GM12891 (cell line): ENCODE measurements at regions not wholly inside any gene's neighbourhood (a gene's known extent, or its start where the extent isn't known, plus 50 kb on each side); places are given as distances from the start of the nearest gene placed in this dataset.

ENCODE experiments used
- POLR2A ChIP-seq: IDR thresholded peaks from 2 replicates; pipeline ENCODE4 v1.6.1; 2011; ENCODE audit warnings: low read depth, low read length, control low read depth
- POU2F2 ChIP-seq: IDR thresholded peaks from 2 replicates; pipeline ENCODE4 v1.6.1; 2011; ENCODE audit warnings: low read depth, mild to moderate bottlenecking, control low read depth, low read length, moderate library complexity
- SPI1 ChIP-seq: IDR thresholded peaks from 2 replicates; pipeline ENCODE4 v1.6.1; 2011; ENCODE audit warnings: low read depth, low read length, control low read depth

DNA sequence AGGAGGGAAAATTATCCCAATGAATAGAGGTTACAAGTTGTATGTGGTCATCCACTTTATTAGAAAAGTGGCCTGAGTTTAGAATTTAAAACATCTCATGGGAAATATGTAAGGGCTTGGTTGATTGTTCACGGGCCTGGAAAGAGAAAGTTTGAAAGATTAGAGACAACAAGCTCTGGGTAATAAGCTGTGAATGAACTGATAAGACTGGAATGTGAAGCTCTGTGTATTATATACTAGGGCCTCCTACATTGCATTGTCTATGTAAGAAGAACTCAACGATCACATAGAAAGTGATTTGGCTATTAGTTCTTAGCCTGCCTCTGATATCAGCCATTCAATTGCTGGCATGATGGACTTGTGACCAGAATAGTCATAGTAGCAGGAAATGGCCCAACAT lies 199.2 kb upstream of the MAGI2 start:
- TF ChIP-seq POU2F2, result no peak
- no peak for TF ChIP-seq SPI1
- TF ChIP-seq POLR2A, result no peak
